B cell (primary cell): ENCODE measurements at regions not wholly inside any gene's neighbourhood (a gene's known extent, or its start where the extent isn't known, plus 50 kb on each side); places are given as distances from the start of the nearest gene placed in this dataset.

Experiments
- ATAC-seq: fragments of 200-7000 bp; cut with Tn5 transposase; one replicate; pipeline ENCODE4 v1.10.0; 2021; ENCODE audit warnings: low read depth, mild to moderate bottlenecking, moderate number of reproducible peaks, moderate library complexity
- CTCF ChIA-PET: fragments of 350-600 bp; sonication (Branson Sonifier 250); formaldehyde crosslinking; loops from one replicate; lab custom pipeline; 2021; ENCODE audit warnings: antibody characterized with exemption, inconsistent platforms; lab: Charles Lee
- POLR2A ChIA-PET: fragments of 350-600 bp; sonication (Branson Sonifier 250); formaldehyde crosslinking; loops from one replicate; lab custom pipeline; 2021; ENCODE audit warnings: antibody characterized with exemption; lab: Charles Lee
- DNase-seq: peaks from one replicate; pipeline ENCODE4 v3.0.0; 2013
- H2AFZ ChIP-seq: 2 replicates; pipeline ENCODE4 v1.6.1; 2012; ENCODE audit warnings: mild to moderate bottlenecking, low read depth, low read length; ENCODE audit not compliant: insufficient read depth, poor library complexity, severe bottlenecking
- H3K27ac ChIP-seq, 2 donors: 1 replicate in 1 of 2; 2 replicates in 1 of 2; pipeline ENCODE4 v1.5.1; 2012 to 2013; ENCODE audit warnings: low read length in 2 of 2, mild to moderate bottlenecking in 2 of 2, moderate library complexity in 1 of 2
- H3K27me3 ChIP-seq, 4 experiments: fragments of 200-600 bp in 1 of 4; sonication (generic) in 1 of 4; replicated peaks in 1 of 4; 1 replicate in 2 of 4; 2 replicates in 2 of 4; pipeline versions ENCODE4 v1.6.1 to v1.7.0; 2013 to 2016; ENCODE audit warnings: low read length in 3 of 4, mild to moderate bottlenecking in 2 of 4, mixed read lengths in 1 of 4, moderate library complexity in 1 of 4; ENCODE audit not compliant: insufficient read depth in 4 of 4, control insufficient read depth in 3 of 4; ENCODE audit errors: control extremely low read depth in 1 of 4
- H3K36me3 ChIP-seq, 2 experiments: replicated peaks in 1 of 2; 1 replicate in 1 of 2; 2 replicates in 1 of 2; pipeline versions ENCODE4 v1.6.1 to v1.7.1; 2013; ENCODE audit warnings: low read length in 1 of 2; ENCODE audit not compliant: insufficient read depth in 2 of 2, control insufficient read depth in 1 of 2; ENCODE audit errors: control extremely low read depth in 1 of 2, extremely low read depth in 1 of 2
- H3K4me1 ChIP-seq, 2 donors: fragments of 200-600 bp in 1 of 2; sonication (generic) in 1 of 2; 1 replicate in 1 of 2; 2 replicates in 1 of 2; pipeline versions ENCODE4 v1.5.1 to v1.6.1; 2013 to 2017; ENCODE audit warnings: low read length in 2 of 2; ENCODE audit not compliant: control insufficient read depth in 2 of 2, insufficient read depth in 2 of 2
- H3K4me2 ChIP-seq: replicated peaks from 2 replicates; pipeline ENCODE3; 2012; ENCODE audit warnings: mild to moderate bottlenecking, low read depth, low read length; ENCODE audit not compliant: poor library complexity, severe bottlenecking
- H3K4me3 ChIP-seq, 5 experiments: fragments of 200-600 bp in 1 of 5; sonication (generic) in 1 of 5; 1 replicate in 3 of 5; 2 replicates in 2 of 5; pipeline versions ENCODE4 v1.5.1 to v1.7.0; 2011 to 2016; ENCODE audit warnings: low read length in 4 of 5, mild to moderate bottlenecking in 4 of 5, low read depth in 2 of 5, control low read depth in 1 of 5, moderate library complexity in 1 of 5; ENCODE audit not compliant: insufficient read depth in 1 of 5; ENCODE audit errors: control extremely low read depth in 1 of 5, extremely low read depth in 1 of 5
- H3K79me2 ChIP-seq: fragments of 200-600 bp; sonication (generic); one replicate; pipeline ENCODE4 v1.6.0; 2016; ENCODE audit warnings: low read length; ENCODE audit not compliant: control insufficient read depth, insufficient read depth
- H3K9ac ChIP-seq: fragments of 200-600 bp; sonication (generic); 2 replicates; pipeline ENCODE4 v1.6.1; 2017; ENCODE audit warnings: mild to moderate bottlenecking, low read length, moderate library complexity
- H3K9me3 ChIP-seq, 3 donors: one replicate each; pipeline versions ENCODE4 v1.6.1 to v1.7.1; 2013; ENCODE audit warnings: low read length in 2 of 3; ENCODE audit not compliant: control insufficient read depth in 2 of 3, insufficient read depth in 1 of 3; ENCODE audit errors: control extremely low read depth in 1 of 3
- H4K20me1 ChIP-seq: 2 replicates; pipeline ENCODE4 v1.6.0; 2012; ENCODE audit warnings: mild to moderate bottlenecking, low read length; ENCODE audit not compliant: insufficient read depth, control insufficient read depth, poor library complexity, severe bottlenecking
- H3K27ac Mint-ChIP-seq: one replicate; pipeline ENCODE4 v1.8.0; 2021; ENCODE audit warnings: mixed read lengths
- H3K27me3 Mint-ChIP-seq: one replicate; pipeline ENCODE4 v1.8.0; 2021; ENCODE audit warnings: mixed read lengths
- H3K4me1 Mint-ChIP-seq: one replicate; pipeline ENCODE4 v1.8.0; 2021; ENCODE audit warnings: mixed read lengths
- H3K4me3 Mint-ChIP-seq: one replicate; pipeline ENCODE4 v1.8.0; 2021; ENCODE audit warnings: mixed read lengths
- H3K9me3 Mint-ChIP-seq: one replicate; pipeline ENCODE4 v1.8.0; 2022; ENCODE audit warnings: mixed read lengths; ENCODE audit not compliant: insufficient read depth
- CTCF ChIP-seq: fragments of 200-600 bp; IDR thresholded peaks from one replicate; pipeline ENCODE4 v1.8.0; 2022; ENCODE audit warnings: antibody characterized with exemption, mild to moderate bottlenecking
- EZH2 ChIP-seq: IDR thresholded peaks from 2 replicates; pipeline ENCODE4 v1.6.1; 2012; ENCODE audit warnings: borderline replicate concordance, low read depth, mild to moderate bottlenecking, moderate library complexity, low read length; ENCODE audit not compliant: insufficient read depth, poor library complexity, severe bottlenecking
- WGBS: methylation state at CpG from one replicate; pipeline ENCODE4 v1.1.5; 2013; ENCODE audit warnings: missing lambda C conversion rate; ENCODE audit not compliant: insufficient coverage; 5-methylcytosine and 5-hydroxymethylcytosine counted together
- intact Hi-C: fragments of 100-400 bp; cut with micrococcal nuclease; formaldehyde crosslinking; loops from one replicate; pipeline ENCODE4 v1.10.0; 2022

GRCh38 chr1:55600242-55600641 lies 385.1 kb upstream of the USP24 start:
- ChIA-PET POLR2A (no interaction called here), CTCF (no interaction called here)
- no peak overlapping the region for H3K4me3 ChIP-seq
- no peak for TF ChIP-seq EZH2
- no peak for TF ChIP-seq CTCF
- Mint-ChIP-seq H3K27me3 (peaks cover 17% of the 10 kb centered on the region), H3K27ac (no peak overlapping the region), H3K4me3 (no peak overlapping the region), H3K9me3 (peaks cover 2% of the 10 kb centered on the region), H3K4me1 (no peaks in the 10 kb centered on the region)
- H3K27ac ChIP-seq, result no peak overlapping the region
- H3K4me1 ChIP-seq, result no peaks in the 10 kb centered on the region
- no peak for DNase-seq
- H4K20me1 ChIP-seq, result no peaks in the 10 kb centered on the region
- H2AFZ ChIP-seq, result no peak overlapping the region
- H3K9ac ChIP-seq, result no peak overlapping the region
- no peak for ATAC-seq
- intact Hi-C loops, result no loop called here
- peaks cover 0 to 2% (median 0%) of the 10 kb centered on the region in 3 donors for H3K9me3 ChIP-seq
- no peaks in the 10 kb centered on the region for H3K36me3 ChIP-seq
- peaks cover 0 to 2% (median 0%) of the 10 kb centered on the region in 4 experiments for H3K27me3 ChIP-seq
- no peak overlapping the region for H3K4me2 ChIP-seq
- H3K79me2 ChIP-seq, result no peaks in the 10 kb centered on the region

GRCh38 chr1:55597910-55598309 lies 382.7 kb upstream of the USP24 start:
- H4K20me1 ChIP-seq, result no peaks in the 10 kb centered on the region
- intact Hi-C loops, result no loop called here
- H3K9ac ChIP-seq, result no peak overlapping the region
- DNase-seq, result no peak
- H3K27me3 Mint-ChIP-seq, result peaks cover 19% of the 10 kb centered on the region
- H3K4me3 Mint-ChIP-seq, result no peak overlapping the region
- no peak overlapping the region for H2AFZ ChIP-seq
- H3K27ac Mint-ChIP-seq, result no peak overlapping the region
- no peak overlapping the region for H3K4me2 ChIP-seq
- TF ChIP-seq CTCF (no peak), EZH2 (no peak)
- peaks cover 0 to 2% (median 0%) of the 10 kb centered on the region in 3 donors for H3K9me3 ChIP-seq
- WGBS, result no CpG with 5 or more reads among the region's 2 CpGs
- no peaks in the 10 kb centered on the region for H3K36me3 ChIP-seq
- no peak overlapping the region for H3K4me3 ChIP-seq
- no peaks in the 10 kb centered on the region for H3K79me2 ChIP-seq
- ChIA-PET POLR2A (no interaction called here), CTCF (no interaction called here)
- no peaks in the 10 kb centered on the region for H3K4me1 ChIP-seq
- peaks cover 0 to 2% (median 0%) of the 10 kb centered on the region in 4 experiments for H3K27me3 ChIP-seq
- no peaks in the 10 kb centered on the region for H3K4me1 Mint-ChIP-seq
- H3K27ac ChIP-seq, result no peak overlapping the region
- no peak for ATAC-seq
- H3K9me3 Mint-ChIP-seq, result peaks cover 2% of the 10 kb centered on the region
